ENCODE measurements at regions not wholly inside any gene's neighbourhood (a gene's known extent, or its start where the extent isn't known, plus 50 kb on each side); places are given as distances from the start of the nearest gene placed in this dataset.
"Not testable (repeated sequence)": the region's sequence is repeated elsewhere in the genome, so short reads cannot be mapped to it uniquely, and the experiment has no call there.

- Histone ChIP-seq H3K27ac (ENCODE audit: insufficient read depth, low read length) (no peak overlapping the region), H3K4me3 (replicated peaks in 1 of 4; ENCODE audit: control extremely low read depth in 1 of 4, insufficient read depth in 1 of 4, low read depth in 3 of 4, low read length in 4 of 4) (no peak overlapping the region)
- no peak for DNase-seq (ENCODE audit: low read depth in 2 of 2)
Observed at GRCh38 chr2:239818531-239819011, 206.6 kb downstream of the NDUFA10 start.

GRCh38 chr2:239818086-239818485 is 207.1 kb downstream of the NDUFA10 start:
- Histone ChIP-seq H3K79me2 (ENCODE audit: control insufficient read depth, insufficient read depth, low read length) (no peaks in the 10 kb centered on the region), H3K9ac (ENCODE audit: insufficient read depth, low read length) (no peak overlapping the region), H4K20me1 (ENCODE audit: control insufficient read depth, extremely low read depth, insufficient read depth, low read length) (no peaks in the 10 kb centered on the region), H3K4me1 (ENCODE audit: control insufficient read depth, extremely low read depth, insufficient read depth, low read length) (no peaks in the 10 kb centered on the region), H3K4me2 (ENCODE audit: extremely low read depth, insufficient read depth, low read length) (no peak overlapping the region), H3K9me3 (ENCODE audit: control insufficient read depth, insufficient read depth, low read depth, low read length) (no peaks in the 10 kb centered on the region), H2AFZ (ENCODE audit: low read length) (no peak overlapping the region), H3K4me3 (replicated peaks in 1 of 4; ENCODE audit: control extremely low read depth in 1 of 4, insufficient read depth in 1 of 4, low read depth in 3 of 4, low read length in 4 of 4) (no peak overlapping the region), H3K27me3 (ENCODE audit: control insufficient read depth, insufficient read depth, low read length) (no peaks in the 10 kb centered on the region), H3K27ac (ENCODE audit: insufficient read depth, low read length) (no peak overlapping the region), H3K36me3 (ENCODE audit: control insufficient read depth, insufficient read depth, low read length) (no peaks in the 10 kb centered on the region)
- DNase-seq (ENCODE audit: low read depth in 2 of 2), result no peak
- TF ChIP-seq CTCF (conservative IDR thresholded peaks at IDR 0.05 in 1 of 2, IDR thresholded peaks at IDR 0.05 in 1 of 2; ENCODE audit: low read depth in 1 of 2, low read length in 2 of 2), result no peak
- no peak for TF ChIP-seq EZH2 (IDR thresholded peaks at IDR 0.05; ENCODE audit: low read length, missing control alignments)

More at GRCh38 chr2:239818531-239819011, 206.6 kb downstream of the NDUFA10 start:
- Histone ChIP-seq H3K79me2 (ENCODE audit: control insufficient read depth, insufficient read depth, low read length) (no peaks in the 10 kb centered on the region), H3K9me3 (ENCODE audit: control insufficient read depth, insufficient read depth, low read depth, low read length) (no peaks in the 10 kb centered on the region), H3K4me2 (ENCODE audit: extremely low read depth, insufficient read depth, low read length) (no peak overlapping the region), H3K36me3 (ENCODE audit: control insufficient read depth, insufficient read depth, low read length) (no peaks in the 10 kb centered on the region), H2AFZ (ENCODE audit: low read length) (no peak overlapping the region), H3K27me3 (ENCODE audit: control insufficient read depth, insufficient read depth, low read length) (no peaks in the 10 kb centered on the region), H3K9ac (ENCODE audit: insufficient read depth, low read length) (no peak overlapping the region), H3K4me1 (ENCODE audit: control insufficient read depth, extremely low read depth, insufficient read depth, low read length) (no peaks in the 10 kb centered on the region), H4K20me1 (ENCODE audit: control insufficient read depth, extremely low read depth, insufficient read depth, low read length) (no peaks in the 10 kb centered on the region)
- TF ChIP-seq CTCF (conservative IDR thresholded peaks at IDR 0.05 in 1 of 2, IDR thresholded peaks at IDR 0.05 in 1 of 2; ENCODE audit: low read depth in 1 of 2, low read length in 2 of 2) (no peak), EZH2 (IDR thresholded peaks at IDR 0.05; ENCODE audit: low read length, missing control alignments) (no peak)

- not testable (repeated sequence) for DNase-seq (ENCODE audit: low read depth in 2 of 2); H3K4me1 ChIP-seq (ENCODE audit: control insufficient read depth, extremely low read depth, insufficient read depth, low read length); H3K4me2 ChIP-seq (ENCODE audit: extremely low read depth, insufficient read depth, low read length); H3K27ac ChIP-seq (ENCODE audit: insufficient read depth, low read length); H2AFZ ChIP-seq (ENCODE audit: low read length); H3K9ac ChIP-seq (ENCODE audit: insufficient read depth, low read length); H4K20me1 ChIP-seq (ENCODE audit: control insufficient read depth, extremely low read depth, insufficient read depth, low read length); H3K79me2 ChIP-seq (ENCODE audit: control insufficient read depth, insufficient read depth, low read length); H3K4me3 ChIP-seq (replicated peaks in 1 of 4; ENCODE audit: control extremely low read depth in 1 of 4, insufficient read depth in 1 of 4, low read depth in 3 of 4, low read length in 4 of 4); H3K9me3 ChIP-seq (ENCODE audit: control insufficient read depth, insufficient read depth, low read depth, low read length); H3K36me3 ChIP-seq (ENCODE audit: control insufficient read depth, insufficient read depth, low read length); H3K27me3 ChIP-seq (ENCODE audit: control insufficient read depth, insufficient read depth, low read length)
Observed at GRCh38 chr2:239817468-239818031, 207.6 kb downstream of the NDUFA10 start.
